ENCODE measurements at regions not wholly inside any gene's neighbourhood (a gene's known extent, or its start where the extent isn't known, plus 50 kb on each side); places are given as distances from the start of the nearest gene placed in this dataset.

GRCh38 chr20:12217382-12217781 lies 299.7 kb downstream of the BTBD3 start:
- Histone ChIP-seq H2AFZ (no peak overlapping the region), H3K9me3 (ENCODE audit: control insufficient read depth, low read length) (no peaks in the 10 kb centered on the region), H3K27me3 (ENCODE audit: control insufficient read depth, insufficient read depth, low read length) (no peaks in the 10 kb centered on the region), H3K36me3 (ENCODE audit: control insufficient read depth, insufficient read depth, low read length) (no peaks in the 10 kb centered on the region), H3K9ac (no peak overlapping the region), H3K27ac (no peak overlapping the region), H3K79me2 (no peaks in the 10 kb centered on the region), H3K4me2 (ENCODE audit: low read length) (no peak overlapping the region), H3K4me1 (no peaks in the 10 kb centered on the region), H3K4me3 (ENCODE audit: low read depth, low read length) (no peak overlapping the region)
- no peak for TF ChIP-seq CTCF (IDR thresholded peaks at IDR 0.05)

- no peak overlapping the region for H3K4me3 ChIP-seq (ENCODE audit: low read depth, low read length)
- H3K9ac ChIP-seq, result no peak overlapping the region
- no peak overlapping the region for H2AFZ ChIP-seq
- no peaks in the 10 kb centered on the region for H3K27me3 ChIP-seq (ENCODE audit: control insufficient read depth, insufficient read depth, low read length)
- H3K36me3 ChIP-seq (ENCODE audit: control insufficient read depth, insufficient read depth, low read length), result no peaks in the 10 kb centered on the region
- no peak overlapping the region for H3K27ac ChIP-seq
- H3K9me3 ChIP-seq (ENCODE audit: control insufficient read depth, low read length), result no peaks in the 10 kb centered on the region
- no peak overlapping the region for H3K4me2 ChIP-seq (ENCODE audit: low read length)
- no peaks in the 10 kb centered on the region for H3K79me2 ChIP-seq
- no peak for TF ChIP-seq CTCF (IDR thresholded peaks at IDR 0.05)
- no peaks in the 10 kb centered on the region for H3K4me1 ChIP-seq
Observed at GRCh38 chr20:12219798-12220197, 302.1 kb downstream of the BTBD3 start.

DNA sequence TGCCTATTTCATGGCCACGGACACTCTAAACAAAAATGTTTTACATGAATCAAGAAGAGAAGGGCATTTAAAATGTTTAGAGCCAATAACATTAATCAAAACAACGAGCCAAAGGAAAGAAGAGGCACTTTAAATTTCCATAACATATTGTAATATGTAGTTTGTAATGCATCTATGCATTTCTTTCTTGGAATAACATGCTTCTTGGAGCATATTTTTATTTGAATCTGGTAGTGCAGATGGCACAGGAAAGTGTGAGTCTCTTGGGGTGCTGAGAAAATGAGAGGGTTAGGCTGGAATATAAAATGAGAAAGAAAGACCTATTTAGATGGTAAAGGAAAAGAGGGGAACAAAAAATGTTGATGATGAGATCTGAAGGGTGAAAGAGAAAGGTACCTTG lies 305.4 kb downstream of the BTBD3 start:
- H3K9me3 ChIP-seq (ENCODE audit: control insufficient read depth, low read length), result no peaks in the 10 kb centered on the region
- no peaks in the 10 kb centered on the region for H3K79me2 ChIP-seq
- H3K4me2 ChIP-seq (ENCODE audit: low read length), result no peak overlapping the region
- TF ChIP-seq CTCF (IDR thresholded peaks at IDR 0.05), result no peak
- no peak overlapping the region for H3K4me3 ChIP-seq (ENCODE audit: low read depth, low read length)
- no peaks in the 10 kb centered on the region for H3K27me3 ChIP-seq (ENCODE audit: control insufficient read depth, insufficient read depth, low read length)
- no peak overlapping the region for H3K9ac ChIP-seq
- no peaks in the 10 kb centered on the region for H3K36me3 ChIP-seq (ENCODE audit: control insufficient read depth, insufficient read depth, low read length)
- no peak overlapping the region for H3K27ac ChIP-seq
- no peak overlapping the region for H2AFZ ChIP-seq
- no peaks in the 10 kb centered on the region for H3K4me1 ChIP-seq

- H3K79me2 ChIP-seq, result no peaks in the 10 kb centered on the region
- no peaks in the 10 kb centered on the region for H3K27me3 ChIP-seq (ENCODE audit: control insufficient read depth, insufficient read depth, low read length)
Observed at GRCh38 chr20:12225898-12226297, 308.2 kb downstream of the BTBD3 start.

More at GRCh38 chr20:12225898-12226297, 308.2 kb downstream of the BTBD3 start:
- Histone ChIP-seq H3K4me1 (no peaks in the 10 kb centered on the region), H3K9ac (no peak overlapping the region), H3K27ac (no peak overlapping the region), H3K4me2 (ENCODE audit: low read length) (no peak overlapping the region), H3K4me3 (ENCODE audit: low read depth, low read length) (no peak overlapping the region), H3K9me3 (ENCODE audit: control insufficient read depth, low read length) (no peaks in the 10 kb centered on the region), H2AFZ (no peak overlapping the region), H3K36me3 (ENCODE audit: control insufficient read depth, insufficient read depth, low read length) (no peaks in the 10 kb centered on the region)
- no peak for TF ChIP-seq CTCF (IDR thresholded peaks at IDR 0.05)
